ENCODE measurements at regions not wholly inside any gene's neighbourhood (a gene's known extent, or its start where the extent isn't known, plus 50 kb on each side); places are given as distances from the start of the nearest gene placed in this dataset.

DNA sequence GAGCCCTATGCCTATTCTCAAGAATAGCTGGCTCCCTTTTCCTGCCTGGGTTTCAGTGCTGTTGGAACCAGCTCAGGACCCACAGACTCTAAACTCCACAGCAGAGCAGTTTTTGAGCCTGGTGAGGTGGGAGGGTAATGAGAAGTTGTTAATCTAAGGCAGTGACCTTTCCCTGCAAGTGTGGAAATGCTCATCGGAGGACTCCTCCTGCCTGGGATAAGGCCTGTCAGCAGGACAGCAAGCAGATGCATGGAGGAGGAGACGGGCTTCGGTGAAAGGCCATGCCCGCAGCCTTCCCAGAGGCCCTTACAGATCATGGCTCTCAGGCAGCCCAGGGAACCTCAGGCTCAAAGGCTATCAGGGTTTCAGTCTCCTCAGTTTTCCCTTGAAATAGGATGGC is 70.0 kb upstream of the SHISA3 start:
- intact Hi-C loops (cut with DNase I): no loop called here
- DNase-seq: no peak

- no peak for DNase-seq
These were observed 68.3 kb upstream of the SHISA3 start for GRCh38 chr4:42328978-42329377.

DNA sequence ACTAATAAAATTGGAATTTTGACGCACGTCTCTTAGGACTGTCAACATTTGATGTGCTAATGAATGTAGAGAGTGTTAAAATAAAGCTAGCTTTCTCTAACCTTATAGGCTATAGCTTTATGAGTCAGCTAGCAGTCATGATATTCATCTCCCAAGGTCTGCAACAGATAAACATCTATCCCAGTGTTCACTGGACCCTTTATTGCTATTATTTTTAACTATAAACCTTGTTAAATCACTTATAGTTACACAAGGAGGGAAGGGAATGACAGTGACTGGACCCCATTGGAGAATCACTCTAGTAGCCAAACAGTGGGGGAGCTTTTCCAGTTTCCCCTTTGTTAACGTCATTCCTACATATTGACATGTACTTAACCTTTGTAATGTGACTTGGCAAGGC is 67.9 kb upstream of the SHISA3 start:
- no peak for DNase-seq
- intact Hi-C loops (cut with DNase I): no loop called here

More at GRCh38 chr4:42328978-42329377, 68.3 kb upstream of the SHISA3 start:
- intact Hi-C loops (cut with DNase I): no loop called here

GRCh38 chr4:42330002-42330592 is 67.2 kb upstream of the SHISA3 start:
- DNase-seq: no peak
- intact Hi-C loops (cut with DNase I): no loop called here

GRCh38 chr4:42331040-42331439 is 66.2 kb upstream of the SHISA3 start:
- DNase-seq: no peak
- intact Hi-C loops (cut with DNase I): no loop called here

GRCh38 chr4:42331914-42332368 is 65.3 kb upstream of the SHISA3 start:
- intact Hi-C loops (cut with DNase I): no loop called here
- DNase-seq: no peak

DNA sequence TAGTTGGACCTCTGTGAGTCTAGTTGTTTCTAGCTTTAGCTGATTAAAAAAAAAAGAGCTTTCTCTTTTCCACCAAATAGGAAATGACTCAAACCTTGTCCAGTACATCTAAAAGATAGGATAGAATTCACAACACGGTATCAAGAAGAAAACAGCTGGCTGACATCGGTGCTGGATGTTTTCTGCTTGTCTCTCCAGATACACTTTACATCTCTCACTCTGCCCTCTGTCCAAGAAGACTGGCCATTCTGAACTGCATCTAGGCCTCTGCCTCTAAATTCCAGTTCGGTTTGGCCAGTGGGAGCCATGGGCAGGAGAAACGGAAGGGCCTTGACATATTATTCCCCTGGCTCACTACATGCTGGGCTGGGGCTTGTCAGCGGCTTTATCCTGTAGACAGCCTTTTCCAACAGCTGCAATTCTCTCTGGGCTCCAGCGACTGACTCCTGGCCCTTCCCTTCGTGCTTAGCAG is 57.3 kb upstream of the SHISA3 start:
- intact Hi-C loops (cut with DNase I): no loop called here
- DNase-seq: no peak

GRCh38 chr4:42341518-42342026 is 55.7 kb upstream of the SHISA3 start:
- no peak for DNase-seq
- intact Hi-C loops (cut with DNase I): no loop called here

GRCh38 chr4:42342459-42342858 is 54.8 kb upstream of the SHISA3 start:
- intact Hi-C loops (cut with DNase I): no loop called here
- no peak for DNase-seq

DNA sequence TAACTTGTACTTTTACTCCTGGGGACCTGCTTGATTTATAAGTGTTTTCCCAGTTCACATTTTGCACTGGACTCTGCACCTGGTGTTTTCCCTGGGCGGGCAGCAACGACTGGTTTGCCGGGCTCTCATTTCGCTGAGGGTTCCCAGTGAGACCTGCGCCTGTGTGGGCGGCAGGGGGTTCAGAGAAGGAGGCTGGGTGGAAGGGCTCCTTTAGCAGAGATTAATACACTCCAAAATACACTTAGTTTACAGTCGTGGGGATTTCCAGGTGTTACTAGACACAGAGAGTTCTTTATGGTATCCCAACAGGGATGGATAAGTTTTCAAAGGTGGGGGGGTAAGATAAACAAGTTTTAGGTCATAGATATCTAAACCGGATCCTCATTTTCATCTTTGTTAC is 53.0 kb upstream of the SHISA3 start:
- intact Hi-C loops (cut with DNase I): no loop called here
- DNase-seq: no peak

GRCh38 chr4:42344749-42345148 is 52.5 kb upstream of the SHISA3 start:
- DNase-seq: no peak
- intact Hi-C loops (cut with DNase I): no loop called here

DNA sequence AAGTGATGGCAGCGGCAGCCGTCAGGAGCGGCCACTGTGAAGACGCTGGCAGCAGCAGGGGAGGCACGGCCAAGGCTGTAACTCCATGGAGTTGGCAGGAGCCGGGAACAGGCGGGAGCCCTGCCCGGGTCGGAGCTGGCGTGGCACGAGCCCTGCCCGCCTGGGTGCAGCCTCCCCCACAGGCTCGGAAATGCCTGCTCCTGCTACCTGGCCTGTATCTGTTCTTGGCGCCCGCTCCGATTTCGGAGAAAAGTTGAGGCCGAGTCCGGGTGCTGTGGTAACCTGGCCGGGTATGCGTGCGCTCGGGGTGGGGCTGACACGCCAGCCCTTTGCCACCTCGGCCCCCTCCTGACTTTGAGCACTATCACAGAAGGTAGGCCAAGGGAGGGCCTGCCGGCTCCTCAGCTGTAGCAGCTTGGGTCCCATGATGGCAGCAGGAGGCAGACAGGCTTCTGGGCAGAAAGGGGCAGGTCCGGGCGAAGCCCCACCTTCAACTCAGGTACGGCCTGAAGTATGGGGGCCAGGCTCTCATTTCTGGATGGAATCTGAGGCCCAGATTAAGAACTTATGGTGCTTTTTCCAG is 51.2 kb upstream of the SHISA3 start:
- intact Hi-C loops (cut with DNase I): no loop called here
- peak in 1 of 10 donors; percentile 70 for DNase-seq

DNA sequence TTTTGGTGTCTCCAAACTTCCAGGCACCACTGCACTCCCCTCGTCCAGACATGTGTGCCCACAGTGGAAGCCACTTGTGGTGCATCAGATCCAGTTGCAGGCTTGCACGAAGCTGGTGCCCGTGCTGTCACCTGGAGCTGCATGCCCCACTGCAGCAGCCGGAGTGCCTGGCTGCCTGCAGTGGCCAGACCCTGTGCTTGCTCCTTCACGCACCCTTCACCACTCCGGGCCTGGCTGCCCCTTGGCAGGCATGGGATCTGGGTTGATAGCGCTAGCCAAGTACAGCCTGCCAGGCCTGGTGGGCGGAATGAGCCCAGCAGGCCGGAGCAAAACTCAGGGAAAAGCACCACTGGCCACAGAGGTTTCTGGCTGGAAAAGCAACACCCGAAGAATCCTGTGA is 50.2 kb upstream of the SHISA3 start:
- intact Hi-C loops (cut with DNase I): no loop called here
- DNase-seq: no peak

Measured in posterior cingulate gyrus (tissue), 11 donors.